Neural cell (in vitro differentiated cells): ENCODE measurements at regions not wholly inside any gene's neighbourhood (a gene's known extent, or its start where the extent isn't known, plus 50 kb on each side); places are given as distances from the start of the nearest gene placed in this dataset.

Experiments
- H2AFZ ChIP-seq: fragments of 200-600, 300-800 bp; sonication (generic), shearing (Covaris generic); 2 replicates; pipeline ENCODE4 v1.6.0; 2014; ENCODE audit warnings: low read depth, mild to moderate bottlenecking, antibody characterized with exemption, low read length, moderate library complexity
- H3F3A ChIP-seq: fragments of 200-600 bp; shearing (Covaris generic); 2 replicates; pipeline ENCODE4 v1.6.1; 2016; ENCODE audit warnings: mild to moderate bottlenecking, moderate library complexity, mixed read lengths, antibody characterized with exemption, low read length; ENCODE audit not compliant: insufficient read depth, poor library complexity, severe bottlenecking
- H3K27ac ChIP-seq: fragments of 200-600, 300-800 bp; sonication (generic), shearing (Covaris generic); 2 replicates; pipeline ENCODE4 v1.5.1; 2014; ENCODE audit warnings: mild to moderate bottlenecking, low read length, moderate library complexity
- H3K27me3 ChIP-seq: fragments of 300-800, 200-600 bp; sonication (generic), shearing (Covaris generic); 2 replicates; pipeline ENCODE4 v1.6.0; 2014; ENCODE audit warnings: mild to moderate bottlenecking, low read depth, low read length, moderate library complexity; ENCODE audit not compliant: insufficient read depth
- H3K36me3 ChIP-seq: fragments of 300-800, 200-600 bp; sonication (generic), shearing (Covaris generic); 2 replicates; pipeline ENCODE4 v1.5.1; 2014; ENCODE audit warnings: mild to moderate bottlenecking, antibody characterized with exemption, low read length, moderate library complexity; ENCODE audit not compliant: insufficient read depth
- H3K4me2 ChIP-seq: fragments of 300-800, 200-600 bp; sonication (generic), shearing (Covaris generic); 2 replicates; pipeline ENCODE4 v1.6.0; 2014; ENCODE audit warnings: mild to moderate bottlenecking, low read length
- H3K4me3 ChIP-seq: fragments of 300-800, 200-600 bp; sonication (generic), shearing (Covaris generic); 2 replicates; pipeline ENCODE4 v1.5.1; 2014; ENCODE audit warnings: mild to moderate bottlenecking, low read length, moderate library complexity
- H3K79me2 ChIP-seq: fragments of 200-600 bp; shearing (Covaris generic); replicated peaks from 2 replicates; pipeline ENCODE4 v1.6.0; 2014; ENCODE audit warnings: mild to moderate bottlenecking, low read length, moderate library complexity; ENCODE audit not compliant: insufficient read depth
- H3K9ac ChIP-seq: fragments of 300-800, 200-600 bp; sonication (generic), shearing (Covaris generic); 2 replicates; pipeline ENCODE4 v1.6.1; 2016; ENCODE audit warnings: mild to moderate bottlenecking, low read length, mixed read lengths
- H3K9me2 ChIP-seq: fragments of 200-600 bp; shearing (Covaris generic); 2 replicates; pipeline ENCODE4 v1.6.1; 2016; ENCODE audit warnings: mild to moderate bottlenecking, low read length, mixed read lengths; ENCODE audit not compliant: insufficient read depth
- H3K9me3 ChIP-seq: fragments of 200-600, 300-800 bp; sonication (generic), shearing (Covaris generic); 2 replicates; pipeline ENCODE4 v1.6.1; 2016; ENCODE audit warnings: mild to moderate bottlenecking, mixed run types, low read length, moderate library complexity, mixed read lengths
- H4K20me1 ChIP-seq: fragments of 200-600 bp; shearing (Covaris generic); 2 replicates; pipeline ENCODE4 v1.6.1; 2016; ENCODE audit warnings: mild to moderate bottlenecking, mixed run types; ENCODE audit not compliant: insufficient read depth
- CTCF ChIP-seq: fragments of 450-650 bp; IDR thresholded peaks from 2 replicates; pipeline ENCODE4 v1.5.1; 2014; ENCODE audit warnings: antibody characterized with exemption, mild to moderate bottlenecking, moderate library complexity; ENCODE audit not compliant: poor library complexity, severe bottlenecking
- EP300 ChIP-seq: fragments of 450-650 bp; conservative IDR thresholded peaks from 2 replicates; pipeline ENCODE4 v1.6.1; 2014; ENCODE audit warnings: antibody characterized with exemption, mild to moderate bottlenecking, moderate library complexity; ENCODE audit not compliant: poor library complexity, severe bottlenecking
- EZH2 ChIP-seq: fragments of 200-600, 300-800 bp; shearing (Covaris generic), sonication (generic); IDR thresholded peaks from 2 replicates; pipeline ENCODE4 v1.6.1; 2014; ENCODE audit warnings: antibody characterized with exemption, low read length, borderline replicate concordance, mild to moderate bottlenecking; ENCODE audit not compliant: insufficient read depth, poor library complexity, severe bottlenecking
- MXI1 ChIP-seq: fragments of 450-650 bp; conservative IDR thresholded peaks from 2 replicates; pipeline ENCODE4 v1.6.1; 2014; ENCODE audit warnings: antibody characterized with exemption, mild to moderate bottlenecking; ENCODE audit not compliant: poor library complexity, severe bottlenecking
- POLR2AphosphoS5 ChIP-seq: IDR thresholded peaks from 2 replicates; pipeline ENCODE4 v1.6.1; 2012
- RAD21 ChIP-seq: fragments of 450-650 bp; conservative IDR thresholded peaks from 2 replicates; pipeline ENCODE4 v1.6.1; 2014; ENCODE audit warnings: antibody characterized with exemption, mild to moderate bottlenecking, moderate library complexity
- REST ChIP-seq: IDR thresholded peaks from 2 replicates; pipeline ENCODE4 v1.6.1; 2012; ENCODE audit warnings: borderline replicate concordance
- SMC3 ChIP-seq: fragments of 450-650 bp; conservative IDR thresholded peaks from 2 replicates; pipeline ENCODE4 v1.6.1; 2014; ENCODE audit warnings: antibody characterized with exemption, mild to moderate bottlenecking, moderate library complexity; ENCODE audit not compliant: poor library complexity
- TAF1 ChIP-seq: IDR thresholded peaks from 2 replicates; pipeline ENCODE4 v1.6.1; 2012; ENCODE audit warnings: low read depth

GRCh38 chr1:13878021-13878420 is 178.0 kb downstream of the PRDM2 start:
- TF ChIP-seq RAD21 (no peak), TAF1 (no peak), REST (no peak), SMC3 (no peak), CTCF (no peak), EZH2 (no peak), POLR2AphosphoS5 (no peak), MXI1 (no peak), EP300 (no peak)
- Histone ChIP-seq H3K4me2 (no peak overlapping the region), H2AFZ (no peak overlapping the region), H3K79me2 (no peaks in the 10 kb centered on the region), H3K9me3 (no peaks in the 10 kb centered on the region), H3K27ac (no peak overlapping the region), H3K27me3 (no peaks in the 10 kb centered on the region), H4K20me1 (no peaks in the 10 kb centered on the region), H3K36me3 (no peaks in the 10 kb centered on the region), H3K9me2 (no peaks in the 10 kb centered on the region), H3F3A (no peaks in the 10 kb centered on the region), H3K4me3 (no peak overlapping the region), H3K9ac (no peak overlapping the region)

GRCh38 chr1:13878451-13878850 is 178.5 kb downstream of the PRDM2 start:
- Histone ChIP-seq H3K27ac (no peak overlapping the region), H3K9me3 (no peaks in the 10 kb centered on the region), H3K36me3 (no peaks in the 10 kb centered on the region), H4K20me1 (no peaks in the 10 kb centered on the region), H2AFZ (no peak overlapping the region), H3K79me2 (no peaks in the 10 kb centered on the region), H3K4me2 (no peak overlapping the region), H3K9ac (no peak overlapping the region), H3K27me3 (no peaks in the 10 kb centered on the region), H3F3A (no peaks in the 10 kb centered on the region), H3K9me2 (no peaks in the 10 kb centered on the region), H3K4me3 (no peak overlapping the region)
- TF ChIP-seq MXI1: no peak
- TF ChIP-seq EP300: no peak
- no peak for TF ChIP-seq POLR2AphosphoS5
- TF ChIP-seq SMC3: no peak
- TF ChIP-seq CTCF: no peak
- TF ChIP-seq REST: no peak
- TF ChIP-seq EZH2: no peak
- TF ChIP-seq TAF1: no peak
- no peak for TF ChIP-seq RAD21
